ENCODE measurements at regions not wholly inside any gene's neighbourhood (a gene's known extent, or its start where the extent isn't known, plus 50 kb on each side); places are given as distances from the start of the nearest gene placed in this dataset.

DNA sequence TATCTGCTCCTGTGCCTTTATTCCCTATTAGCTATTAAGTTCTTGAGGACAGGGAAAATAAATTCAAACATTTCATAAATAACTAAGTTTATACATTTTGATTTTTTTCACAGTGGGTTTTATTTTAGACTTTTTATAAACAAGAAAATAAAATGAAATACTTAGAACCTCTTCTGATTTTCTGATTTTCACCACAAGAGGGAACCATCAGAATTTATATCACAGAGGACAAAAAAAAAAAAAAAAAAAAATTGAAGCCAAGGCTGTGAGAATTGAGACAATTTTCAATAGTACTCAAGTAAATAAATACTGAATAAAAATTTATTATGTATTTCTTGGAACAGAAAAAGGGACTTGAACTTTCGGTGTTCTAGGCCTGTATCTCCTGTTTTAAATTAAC is 288.1 kb downstream of the SH3BGRL start:
- TF ChIP-seq, protein P1, sequence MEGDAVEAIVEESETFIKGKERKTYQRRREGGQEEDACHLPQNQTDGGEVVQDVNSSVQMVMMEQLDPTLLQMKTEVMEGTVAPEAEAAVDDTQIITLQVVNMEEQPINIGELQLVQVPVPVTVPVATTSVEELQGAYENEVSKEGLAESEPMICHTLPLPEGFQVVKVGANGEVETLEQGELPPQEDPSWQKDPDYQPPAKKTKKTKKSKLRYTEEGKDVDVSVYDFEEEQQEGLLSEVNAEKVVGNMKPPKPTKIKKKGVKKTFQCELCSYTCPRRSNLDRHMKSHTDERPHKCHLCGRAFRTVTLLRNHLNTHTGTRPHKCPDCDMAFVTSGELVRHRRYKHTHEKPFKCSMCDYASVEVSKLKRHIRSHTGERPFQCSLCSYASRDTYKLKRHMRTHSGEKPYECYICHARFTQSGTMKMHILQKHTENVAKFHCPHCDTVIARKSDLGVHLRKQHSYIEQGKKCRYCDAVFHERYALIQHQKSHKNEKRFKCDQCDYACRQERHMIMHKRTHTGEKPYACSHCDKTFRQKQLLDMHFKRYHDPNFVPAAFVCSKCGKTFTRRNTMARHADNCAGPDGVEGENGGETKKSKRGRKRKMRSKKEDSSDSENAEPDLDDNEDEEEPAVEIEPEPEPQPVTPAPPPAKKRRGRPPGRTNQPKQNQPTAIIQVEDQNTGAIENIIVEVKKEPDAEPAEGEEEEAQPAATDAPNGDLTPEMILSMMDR (conservative IDR thresholded peaks at IDR 0.05; ENCODE audit: low read depth, low read length) = peak; percentile 8
- H3K4me3 ChIP-seq (ENCODE audit: low read depth, low read length) = no peak overlapping the region
- peak; percentile 5 for DNase-seq (ENCODE audit: low read depth)

DNA sequence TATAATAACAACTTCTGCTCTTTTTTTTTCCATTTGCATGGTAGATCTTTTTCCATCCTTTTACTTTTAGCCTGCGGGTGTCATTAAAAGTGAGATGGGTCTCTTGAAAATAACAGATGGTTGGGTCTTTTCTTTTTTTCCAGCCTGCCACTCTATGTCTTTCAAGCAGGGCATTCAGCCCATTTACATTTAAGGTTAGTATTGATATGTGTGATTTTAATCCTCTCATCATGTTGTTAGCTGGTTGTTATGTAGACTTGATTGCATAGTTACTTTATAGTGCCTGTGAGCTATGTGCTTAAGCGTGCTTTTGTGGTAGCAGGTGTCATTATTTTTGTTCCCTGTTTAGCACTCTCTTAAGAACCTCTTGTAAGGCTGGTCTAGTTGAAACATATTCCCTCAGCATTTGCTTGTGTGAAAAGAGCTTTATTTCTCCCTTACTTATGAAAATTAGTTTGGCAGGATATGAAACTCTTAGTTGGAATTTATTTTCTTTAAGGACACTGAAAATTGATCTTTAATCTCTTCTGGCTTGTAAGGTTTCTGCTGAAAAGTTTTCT is 326.1 kb downstream of the SH3BGRL start:
- DNase-seq (ENCODE audit: low read depth) = no peak
- no peak overlapping the region for H3K4me3 ChIP-seq (ENCODE audit: low read depth, low read length)
- TF ChIP-seq, protein P1 (conservative IDR thresholded peaks at IDR 0.05; ENCODE audit: low read depth, low read length) = no peak

DNA sequence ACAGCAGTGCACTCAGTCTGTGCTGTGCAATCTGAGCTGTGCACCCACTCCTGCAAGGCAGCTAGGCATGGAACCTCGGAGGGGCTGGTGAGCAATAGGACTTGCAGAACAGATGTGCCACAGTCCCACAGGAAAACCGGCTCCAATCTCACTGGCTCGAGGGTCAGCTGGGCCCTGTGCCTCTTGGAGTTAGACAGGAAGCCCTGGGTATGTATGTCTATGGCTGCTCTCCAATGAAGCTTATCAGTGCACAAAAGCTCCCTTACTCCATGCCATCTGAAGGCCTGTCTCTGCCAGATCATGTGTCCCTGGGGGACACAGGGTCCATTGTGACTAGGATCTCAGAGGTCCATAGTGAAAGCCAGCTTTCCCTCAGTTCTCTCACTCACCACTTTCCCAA is 335.8 kb downstream of the SH3BGRL start:
- H3K4me3 ChIP-seq (ENCODE audit: low read depth, low read length) = no peak overlapping the region
- TF ChIP-seq, protein P1 (conservative IDR thresholded peaks at IDR 0.05; ENCODE audit: low read depth, low read length) = no peak
- no peak for DNase-seq (ENCODE audit: low read depth)

DNA sequence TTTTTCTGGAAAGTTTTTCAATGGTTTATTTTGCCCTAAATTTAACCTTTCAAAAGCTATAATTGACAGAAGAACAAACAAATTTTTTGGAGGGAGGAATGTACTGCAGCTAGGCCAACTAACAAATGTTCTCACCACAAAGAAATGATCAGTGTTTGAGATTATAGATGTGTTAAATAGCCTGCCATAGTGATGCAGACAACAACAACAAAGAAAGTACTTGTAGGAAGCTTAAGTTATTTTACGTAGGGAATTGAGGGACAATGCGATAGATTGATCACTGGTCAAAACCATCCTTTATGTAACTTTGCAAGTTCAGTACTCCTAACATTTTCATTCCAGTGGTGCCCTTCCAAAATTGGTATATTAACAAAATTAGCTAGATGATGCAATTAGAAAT is 340.4 kb downstream of the SH3BGRL start:
- H3K4me3 ChIP-seq (ENCODE audit: low read depth, low read length) = no peak overlapping the region
- DNase-seq (ENCODE audit: low read depth) = no peak
- TF ChIP-seq, protein P1 (conservative IDR thresholded peaks at IDR 0.05; ENCODE audit: low read depth, low read length) = no peak

DNA sequence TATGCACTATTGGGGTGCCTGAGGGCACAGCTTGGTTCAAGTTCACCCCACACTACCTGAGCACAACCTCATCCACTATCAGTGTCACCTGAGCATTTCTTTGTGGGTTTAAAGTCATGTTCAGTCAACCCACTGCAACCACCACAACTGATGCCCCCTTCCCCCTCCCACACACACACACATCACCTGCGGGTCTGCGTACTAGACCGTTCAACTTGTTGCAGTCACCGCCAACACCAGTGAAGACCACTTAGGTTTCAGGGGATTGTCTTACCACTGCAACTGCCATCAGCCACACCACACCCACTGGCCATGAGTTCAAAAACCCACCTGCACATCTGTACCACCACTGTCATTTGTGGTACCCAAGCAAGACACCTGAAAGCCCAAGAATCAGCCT is 355.0 kb downstream of the SH3BGRL start:
- no peak overlapping the region for H3K4me3 ChIP-seq (ENCODE audit: low read depth, low read length)
- no peak for DNase-seq (ENCODE audit: low read depth)
- TF ChIP-seq, protein P1 (conservative IDR thresholded peaks at IDR 0.05; ENCODE audit: low read depth, low read length) = no peak

DNA sequence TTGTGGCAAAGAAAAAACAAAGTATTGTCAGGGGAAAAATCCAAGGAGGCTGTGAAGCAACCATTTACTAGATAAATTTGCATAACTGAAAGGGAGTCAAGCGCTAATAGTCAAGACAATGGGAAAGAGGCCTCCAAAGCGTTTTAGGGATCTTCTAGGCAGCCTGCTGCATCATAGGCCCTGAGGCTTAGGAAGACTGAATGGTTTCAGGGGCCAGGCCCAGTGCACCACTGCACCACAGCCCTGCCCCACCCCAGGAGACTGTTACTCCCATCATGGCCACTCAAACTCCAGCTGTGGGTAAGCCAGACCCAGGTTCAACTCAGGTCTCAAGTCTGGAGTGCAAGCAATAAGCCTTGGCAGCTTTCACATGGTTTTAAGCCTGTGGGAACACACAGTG is 362.9 kb downstream of the SH3BGRL start:
- no peak for DNase-seq (ENCODE audit: low read depth)
- TF ChIP-seq, protein P1 (conservative IDR thresholded peaks at IDR 0.05; ENCODE audit: low read depth, low read length) = no peak
- no peak overlapping the region for H3K4me3 ChIP-seq (ENCODE audit: low read depth, low read length)

DNA sequence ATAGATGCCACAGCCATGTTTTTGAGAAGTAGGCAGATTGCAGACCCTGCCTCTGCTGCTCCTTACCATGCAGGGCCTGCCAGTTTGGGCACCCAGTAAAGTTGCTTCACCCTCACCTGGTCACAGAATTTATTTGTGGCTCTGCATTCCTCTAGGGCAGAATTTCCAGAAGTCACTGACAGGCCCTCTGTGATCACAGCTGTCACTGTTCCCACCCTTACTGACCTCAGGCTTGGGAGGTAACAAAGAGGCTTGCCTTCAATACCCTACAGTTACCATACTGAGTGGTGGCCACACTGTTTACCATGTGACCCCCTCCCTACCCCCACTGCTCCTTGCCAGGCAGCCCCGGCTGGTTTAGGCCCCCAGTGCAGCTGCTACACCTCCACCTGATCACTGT is 375.1 kb downstream of the SH3BGRL start:
- no peak overlapping the region for H3K4me3 ChIP-seq (ENCODE audit: low read depth, low read length)
- TF ChIP-seq, protein P1 (conservative IDR thresholded peaks at IDR 0.05; ENCODE audit: low read depth, low read length) = no peak
- DNase-seq (ENCODE audit: low read depth) = no peak
